Suprapubic skin (tissue), 4 donors: ENCODE measurements at regions not wholly inside any gene's neighbourhood (a gene's known extent, or its start where the extent isn't known, plus 50 kb on each side); places are given as distances from the start of the nearest gene placed in this dataset.

Experiments used
- EP300 ChIP-seq: sonication (generic); formaldehyde crosslinking; IDR thresholded peaks from one replicate; pipeline ENCODE4 v1.6.1; 2017; ENCODE audit warnings: antibody characterized with exemption
- POLR2AphosphoS5 ChIP-seq, 3 donors: sonication (generic); formaldehyde crosslinking; IDR thresholded peaks; one replicate each; pipeline ENCODE4 v1.6.1; 2017; ENCODE audit warnings: antibody characterized with exemption in 3 of 3
- TF ChIP-seq, protein P1 (sequence below), 2 donors: fragments of 200-600 bp in 1 of 2; fragments of 450-650 bp in 1 of 2; sonication (generic) in 1 of 2; IDR thresholded peaks; one replicate each; pipeline ENCODE4 v1.5.1; 2016 to 2019; ENCODE audit warnings: antibody characterized with exemption in 2 of 2, mild to moderate bottlenecking in 1 of 2, moderate library complexity in 1 of 2

GRCh38 chr3:8069471-8069870 lies 432.2 kb upstream of the LMCD1 start:
- TF ChIP-seq, protein P1, sequence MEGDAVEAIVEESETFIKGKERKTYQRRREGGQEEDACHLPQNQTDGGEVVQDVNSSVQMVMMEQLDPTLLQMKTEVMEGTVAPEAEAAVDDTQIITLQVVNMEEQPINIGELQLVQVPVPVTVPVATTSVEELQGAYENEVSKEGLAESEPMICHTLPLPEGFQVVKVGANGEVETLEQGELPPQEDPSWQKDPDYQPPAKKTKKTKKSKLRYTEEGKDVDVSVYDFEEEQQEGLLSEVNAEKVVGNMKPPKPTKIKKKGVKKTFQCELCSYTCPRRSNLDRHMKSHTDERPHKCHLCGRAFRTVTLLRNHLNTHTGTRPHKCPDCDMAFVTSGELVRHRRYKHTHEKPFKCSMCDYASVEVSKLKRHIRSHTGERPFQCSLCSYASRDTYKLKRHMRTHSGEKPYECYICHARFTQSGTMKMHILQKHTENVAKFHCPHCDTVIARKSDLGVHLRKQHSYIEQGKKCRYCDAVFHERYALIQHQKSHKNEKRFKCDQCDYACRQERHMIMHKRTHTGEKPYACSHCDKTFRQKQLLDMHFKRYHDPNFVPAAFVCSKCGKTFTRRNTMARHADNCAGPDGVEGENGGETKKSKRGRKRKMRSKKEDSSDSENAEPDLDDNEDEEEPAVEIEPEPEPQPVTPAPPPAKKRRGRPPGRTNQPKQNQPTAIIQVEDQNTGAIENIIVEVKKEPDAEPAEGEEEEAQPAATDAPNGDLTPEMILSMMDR (IDR thresholded peaks at IDR 0.05): no peak
- TF ChIP-seq EP300 (no peak), POLR2AphosphoS5 (IDR thresholded peaks at IDR 0.05) (no peak)
